ENCODE measurements at regions not wholly inside any gene's neighbourhood (a gene's known extent, or its start where the extent isn't known, plus 50 kb on each side); places are given as distances from the start of the nearest gene placed in this dataset.

GRCh38 chr11:122334546-122335339 is 218.7 kb upstream of the BLID start:
- H3K4me3 ChIP-seq (replicated peaks in 1 of 2; ENCODE audit: low read depth in 2 of 2, low read length in 2 of 2), result no peak overlapping the region
- DNase-seq (ENCODE audit: low read depth in 2 of 2), result peak in 1 of 2 donors; percentile 42
- TF ChIP-seq CTCF (IDR thresholded peaks at IDR 0.05; ENCODE audit: low read depth, low read length), result no peak

GRCh38 chr11:122333467-122333866 is 217.5 kb upstream of the BLID start:
- no peak for DNase-seq (ENCODE audit: low read depth in 2 of 2)
- no peak overlapping the region for H3K4me3 ChIP-seq (replicated peaks in 1 of 2; ENCODE audit: low read depth in 2 of 2, low read length in 2 of 2)
- TF ChIP-seq CTCF (IDR thresholded peaks at IDR 0.05; ENCODE audit: low read depth, low read length), result no peak

- no peak for DNase-seq (ENCODE audit: low read depth in 2 of 2)
- no peak for TF ChIP-seq CTCF (IDR thresholded peaks at IDR 0.05; ENCODE audit: low read depth, low read length)
- H3K4me3 ChIP-seq (replicated peaks in 1 of 2; ENCODE audit: low read depth in 2 of 2, low read length in 2 of 2), result no peak overlapping the region
Measured at GRCh38 chr11:122331079-122331478, 215.1 kb upstream of the BLID start.

- H3K4me3 ChIP-seq (replicated peaks in 1 of 2; ENCODE audit: low read depth in 2 of 2, low read length in 2 of 2), result no peak overlapping the region
- no peak for DNase-seq (ENCODE audit: low read depth in 2 of 2)
- TF ChIP-seq CTCF (IDR thresholded peaks at IDR 0.05; ENCODE audit: low read depth, low read length), result no peak
Measured at GRCh38 chr11:122330279-122330965, 214.4 kb upstream of the BLID start.

- TF ChIP-seq CTCF (IDR thresholded peaks at IDR 0.05; ENCODE audit: low read depth, low read length), result no peak
- no peak overlapping the region for H3K4me3 ChIP-seq (replicated peaks in 1 of 2; ENCODE audit: low read depth in 2 of 2, low read length in 2 of 2)
- DNase-seq (ENCODE audit: low read depth in 2 of 2), result no peak
Measured at GRCh38 chr11:122327528-122327927, 211.5 kb upstream of the BLID start.

GRCh38 chr11:122323754-122324421 is 207.9 kb upstream of the BLID start:
- TF ChIP-seq CTCF (IDR thresholded peaks at IDR 0.05; ENCODE audit: low read depth, low read length), result no peak
- H3K4me3 ChIP-seq (replicated peaks in 1 of 2; ENCODE audit: low read depth in 2 of 2, low read length in 2 of 2), result no peak overlapping the region
- no peak for DNase-seq (ENCODE audit: low read depth in 2 of 2)

All from cardiac fibroblast (primary cell).